ENCODE measurements at regions not wholly inside any gene's neighbourhood (a gene's known extent, or its start where the extent isn't known, plus 50 kb on each side); places are given as distances from the start of the nearest gene placed in this dataset.

GRCh38 chr16:9191274-9191850, 99.9 kb downstream of the HAPSTR1 start:
- TF ChIP-seq, protein P1, sequence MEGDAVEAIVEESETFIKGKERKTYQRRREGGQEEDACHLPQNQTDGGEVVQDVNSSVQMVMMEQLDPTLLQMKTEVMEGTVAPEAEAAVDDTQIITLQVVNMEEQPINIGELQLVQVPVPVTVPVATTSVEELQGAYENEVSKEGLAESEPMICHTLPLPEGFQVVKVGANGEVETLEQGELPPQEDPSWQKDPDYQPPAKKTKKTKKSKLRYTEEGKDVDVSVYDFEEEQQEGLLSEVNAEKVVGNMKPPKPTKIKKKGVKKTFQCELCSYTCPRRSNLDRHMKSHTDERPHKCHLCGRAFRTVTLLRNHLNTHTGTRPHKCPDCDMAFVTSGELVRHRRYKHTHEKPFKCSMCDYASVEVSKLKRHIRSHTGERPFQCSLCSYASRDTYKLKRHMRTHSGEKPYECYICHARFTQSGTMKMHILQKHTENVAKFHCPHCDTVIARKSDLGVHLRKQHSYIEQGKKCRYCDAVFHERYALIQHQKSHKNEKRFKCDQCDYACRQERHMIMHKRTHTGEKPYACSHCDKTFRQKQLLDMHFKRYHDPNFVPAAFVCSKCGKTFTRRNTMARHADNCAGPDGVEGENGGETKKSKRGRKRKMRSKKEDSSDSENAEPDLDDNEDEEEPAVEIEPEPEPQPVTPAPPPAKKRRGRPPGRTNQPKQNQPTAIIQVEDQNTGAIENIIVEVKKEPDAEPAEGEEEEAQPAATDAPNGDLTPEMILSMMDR (conservative IDR thresholded peaks at IDR 0.05 in 1 of 2, IDR thresholded peaks at IDR 0.05 in 1 of 2; ENCODE audit: extremely low read depth in 1 of 2, insufficient read depth in 1 of 2, low read depth in 1 of 2, low read length in 2 of 2), result no peak
- no peak for TF ChIP-seq EZH2 (IDR thresholded peaks at IDR 0.05; ENCODE audit: borderline replicate concordance, low read length)
